IPS-18a (cell line): ENCODE measurements at regions not wholly inside any gene's neighbourhood (a gene's known extent, or its start where the extent isn't known, plus 50 kb on each side); places are given as distances from the start of the nearest gene placed in this dataset.

Experiments used
- H3K27ac ChIP-seq: one replicate; pipeline ENCODE4 v1.5.1; 2013; ENCODE audit warnings: low read length
- H3K27me3 ChIP-seq: one replicate; pipeline ENCODE4 v1.6.1; 2013; ENCODE audit warnings: mild to moderate bottlenecking, low read length; ENCODE audit not compliant: control insufficient read depth, insufficient read depth
- H3K36me3 ChIP-seq: one replicate; pipeline ENCODE4 v1.6.1; 2013; ENCODE audit warnings: low read depth, low read length; ENCODE audit not compliant: control insufficient read depth
- H3K4me1 ChIP-seq: one replicate; pipeline ENCODE4 v1.6.1; 2013; ENCODE audit warnings: low read depth, low read length; ENCODE audit not compliant: control insufficient read depth
- H3K4me3 ChIP-seq: one replicate; pipeline ENCODE4 v1.5.1; 2013; ENCODE audit warnings: low read length
- H3K9ac ChIP-seq: one replicate; pipeline ENCODE4 v1.6.1; 2013; ENCODE audit warnings: mild to moderate bottlenecking, low read length, moderate library complexity
- H3K9me3 ChIP-seq: one replicate; pipeline ENCODE4 v1.6.1; 2013; ENCODE audit warnings: low read depth, low read length; ENCODE audit not compliant: control insufficient read depth

DNA sequence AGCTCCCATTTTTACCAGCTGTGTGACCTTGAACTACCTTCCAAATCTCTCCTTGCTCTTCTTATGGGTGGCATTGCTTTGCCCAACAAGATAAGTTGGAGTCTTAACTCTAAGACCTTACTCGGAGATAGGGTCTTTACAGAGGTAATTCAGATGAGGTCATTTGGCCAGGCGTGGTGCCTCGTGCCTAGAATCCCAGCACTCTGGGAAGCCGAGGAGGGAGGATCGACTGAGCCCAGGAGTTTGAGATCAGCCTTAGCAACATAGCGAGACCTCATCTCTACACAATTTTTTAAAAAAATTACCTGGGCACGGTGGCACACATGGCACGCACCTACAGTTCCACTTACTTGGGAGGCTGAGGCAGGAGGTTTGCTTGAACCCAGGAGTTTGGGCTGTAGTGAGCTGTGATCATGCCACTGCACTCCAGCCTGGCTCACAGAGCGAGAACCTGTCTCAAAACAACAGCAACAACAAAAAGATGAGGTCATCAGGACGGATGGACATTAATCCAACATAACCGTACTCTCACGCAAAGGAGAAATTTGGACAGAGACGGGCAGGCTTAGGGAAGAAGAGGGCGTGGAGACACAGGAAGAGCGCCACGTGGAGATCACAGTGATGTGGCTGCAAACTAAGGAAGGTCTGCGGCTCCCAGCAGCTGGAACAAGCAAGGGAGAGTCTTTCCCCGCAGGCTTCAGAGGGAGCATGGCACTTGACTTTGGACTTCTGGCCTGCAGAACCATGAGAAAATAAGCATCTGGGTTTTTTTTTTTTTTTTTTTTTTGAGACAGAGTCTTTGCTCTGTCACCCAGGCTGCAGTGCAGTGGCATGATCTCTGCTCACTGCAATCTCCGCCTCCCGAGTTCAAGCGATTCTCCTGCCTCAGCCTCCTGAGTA, 122.3 kb upstream of the CARD11 start:
- H3K36me3 ChIP-seq: no peaks in the 10 kb centered on the region
- H3K4me1 ChIP-seq: no peaks in the 10 kb centered on the region
- H3K27me3 ChIP-seq: no peaks in the 10 kb centered on the region
- no peak overlapping the region for H3K4me3 ChIP-seq
- no peak overlapping the region for H3K27ac ChIP-seq
- H3K9me3 ChIP-seq: no peaks in the 10 kb centered on the region
- H3K9ac ChIP-seq: no peak overlapping the region

DNA sequence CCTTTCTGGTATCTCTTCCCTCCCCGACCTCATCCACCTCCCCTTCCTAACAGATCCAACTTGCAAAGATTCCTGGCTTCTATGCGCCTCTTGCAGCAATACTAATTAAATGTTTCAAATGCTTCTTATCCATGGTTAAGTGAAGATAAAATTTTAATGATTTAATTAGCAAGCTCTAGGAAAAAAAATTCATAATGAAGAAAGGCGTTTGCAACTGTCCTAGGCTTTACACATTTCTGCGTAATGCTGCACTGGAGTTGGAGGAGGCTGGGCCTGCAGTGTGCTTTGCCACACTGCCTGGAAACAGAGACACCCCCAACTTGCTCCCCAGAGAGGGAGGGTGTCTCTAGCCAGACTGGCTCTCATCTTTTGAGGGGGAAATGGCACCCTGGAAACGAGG, 123.9 kb upstream of the CARD11 start:
- Histone ChIP-seq H3K4me3 (no peak overlapping the region), H3K36me3 (no peaks in the 10 kb centered on the region), H3K27me3 (no peaks in the 10 kb centered on the region), H3K4me1 (no peaks in the 10 kb centered on the region), H3K27ac (no peak overlapping the region), H3K9ac (no peak overlapping the region), H3K9me3 (no peaks in the 10 kb centered on the region)

DNA sequence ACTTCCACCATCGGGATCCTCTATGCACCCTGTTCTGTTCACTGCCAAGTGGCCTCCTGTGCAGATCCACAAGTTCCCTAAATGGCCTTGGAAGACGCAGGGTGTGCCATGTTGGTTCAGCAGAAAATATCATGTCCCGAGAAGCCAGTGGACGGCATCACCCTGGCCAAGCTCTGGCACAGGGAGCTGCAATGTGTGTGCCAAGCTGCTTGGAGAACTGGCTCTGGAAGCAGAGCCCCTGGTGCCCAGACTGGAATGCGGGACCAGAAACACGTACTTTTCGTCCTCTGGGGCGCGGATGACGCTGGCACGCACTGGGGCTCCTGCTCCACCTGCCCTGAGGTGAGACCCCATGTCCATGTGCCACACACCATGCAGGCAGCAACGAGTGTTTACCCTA, 124.7 kb upstream of the CARD11 start:
- Histone ChIP-seq H3K4me1 (no peaks in the 10 kb centered on the region), H3K9me3 (no peaks in the 10 kb centered on the region), H3K27ac (no peak overlapping the region), H3K4me3 (no peak overlapping the region), H3K36me3 (no peaks in the 10 kb centered on the region), H3K27me3 (no peaks in the 10 kb centered on the region), H3K9ac (no peak overlapping the region)

DNA sequence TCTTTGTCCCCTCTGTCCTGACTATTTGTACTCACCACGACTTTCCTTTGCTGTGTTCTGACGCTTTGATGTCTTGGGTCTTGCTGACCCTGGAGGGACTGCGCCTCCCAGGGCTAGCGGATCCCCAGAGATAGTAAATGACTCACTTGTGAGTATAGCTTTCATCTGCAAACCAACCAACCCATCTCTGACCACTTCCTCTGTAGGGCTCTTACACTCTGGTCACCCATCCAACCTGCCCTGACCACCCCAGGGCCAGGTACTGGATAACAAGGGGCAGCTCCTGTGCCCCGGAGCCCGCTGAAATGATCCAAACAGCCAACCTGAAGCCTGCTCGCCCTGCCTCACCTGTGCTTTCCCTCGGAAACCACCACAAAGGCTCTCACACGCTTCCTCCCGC, 125.2 kb upstream of the CARD11 start:
- no peaks in the 10 kb centered on the region for H3K27me3 ChIP-seq
- H3K9ac ChIP-seq: no peak overlapping the region
- H3K9me3 ChIP-seq: no peaks in the 10 kb centered on the region
- H3K27ac ChIP-seq: no peak overlapping the region
- H3K4me1 ChIP-seq: no peaks in the 10 kb centered on the region
- no peaks in the 10 kb centered on the region for H3K36me3 ChIP-seq
- no peak overlapping the region for H3K4me3 ChIP-seq

DNA sequence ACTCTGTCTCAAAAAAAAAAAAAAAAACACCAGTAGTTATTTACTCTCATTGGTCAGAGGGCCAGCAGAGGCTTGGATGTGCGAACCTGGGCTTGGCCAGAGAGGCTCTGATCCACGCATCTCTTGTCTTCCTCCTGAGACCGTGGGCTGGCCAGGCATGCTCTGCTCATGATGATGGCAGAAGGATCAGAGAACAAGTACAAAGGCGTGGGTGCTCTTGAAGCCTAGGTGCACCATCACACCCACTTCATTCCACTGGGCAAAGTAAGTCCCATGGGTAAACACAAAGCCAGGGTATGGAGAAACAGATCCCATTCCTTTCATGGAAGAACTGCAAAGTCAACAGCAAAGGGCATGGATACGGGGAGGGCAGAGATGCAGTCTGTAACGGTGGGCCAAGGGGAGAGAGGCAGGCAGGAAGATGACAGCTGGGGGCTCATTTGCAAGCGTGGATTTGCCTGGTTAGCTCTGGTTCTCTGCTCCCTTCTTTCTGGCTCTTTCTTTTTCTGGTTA, 128.2 kb upstream of the SDK1 start:
- Histone ChIP-seq H3K36me3 (no peaks in the 10 kb centered on the region), H3K4me3 (no peak overlapping the region), H3K9me3 (no peaks in the 10 kb centered on the region), H3K4me1 (peaks cover 7% of the 10 kb centered on the region), H3K9ac (no peak overlapping the region), H3K27ac (no peak overlapping the region), H3K27me3 (no peaks in the 10 kb centered on the region)

DNA sequence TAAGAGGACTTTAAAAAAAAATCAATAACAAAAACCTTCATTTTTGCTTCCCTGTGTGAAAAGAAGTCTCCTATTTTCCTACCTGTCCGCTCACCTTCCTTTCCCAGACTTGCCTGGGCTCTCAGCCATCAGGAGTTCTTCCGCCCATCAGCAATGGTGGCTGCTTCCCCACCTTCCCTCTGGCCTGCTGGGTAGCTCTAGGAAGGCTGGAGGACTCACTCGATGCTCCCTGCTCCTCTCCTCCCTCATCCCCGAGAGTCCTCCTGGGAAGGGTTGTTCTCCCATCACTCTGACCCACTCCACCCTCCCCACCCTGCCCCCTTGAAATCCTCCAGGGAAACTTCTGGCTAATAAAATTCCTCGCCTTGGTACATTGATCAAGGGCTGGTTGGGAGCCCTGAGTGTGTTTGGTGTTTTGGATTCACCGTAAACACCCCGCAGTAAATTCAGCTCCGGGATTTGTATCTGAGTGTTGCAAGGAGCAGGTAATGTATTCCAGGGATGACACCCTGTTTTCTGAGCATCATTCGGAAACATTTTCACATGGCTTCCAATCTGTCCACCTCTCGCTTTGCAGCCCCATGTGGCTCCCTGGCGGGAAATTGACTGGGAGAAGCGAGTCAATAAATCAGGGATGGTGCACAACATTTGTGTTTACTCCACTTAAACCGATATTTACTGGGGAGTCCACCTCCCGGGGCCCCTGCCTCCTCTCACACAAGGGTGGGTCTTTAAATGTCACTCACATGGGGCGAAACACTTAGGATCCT, 126.4 kb upstream of the SDK1 start:
- no peaks in the 10 kb centered on the region for H3K9me3 ChIP-seq
- no peak overlapping the region for H3K4me3 ChIP-seq
- peaks cover 7% of the 10 kb centered on the region for H3K4me1 ChIP-seq
- H3K36me3 ChIP-seq: no peaks in the 10 kb centered on the region
- no peak overlapping the region for H3K9ac ChIP-seq
- no peak overlapping the region for H3K27ac ChIP-seq
- no peaks in the 10 kb centered on the region for H3K27me3 ChIP-seq

DNA sequence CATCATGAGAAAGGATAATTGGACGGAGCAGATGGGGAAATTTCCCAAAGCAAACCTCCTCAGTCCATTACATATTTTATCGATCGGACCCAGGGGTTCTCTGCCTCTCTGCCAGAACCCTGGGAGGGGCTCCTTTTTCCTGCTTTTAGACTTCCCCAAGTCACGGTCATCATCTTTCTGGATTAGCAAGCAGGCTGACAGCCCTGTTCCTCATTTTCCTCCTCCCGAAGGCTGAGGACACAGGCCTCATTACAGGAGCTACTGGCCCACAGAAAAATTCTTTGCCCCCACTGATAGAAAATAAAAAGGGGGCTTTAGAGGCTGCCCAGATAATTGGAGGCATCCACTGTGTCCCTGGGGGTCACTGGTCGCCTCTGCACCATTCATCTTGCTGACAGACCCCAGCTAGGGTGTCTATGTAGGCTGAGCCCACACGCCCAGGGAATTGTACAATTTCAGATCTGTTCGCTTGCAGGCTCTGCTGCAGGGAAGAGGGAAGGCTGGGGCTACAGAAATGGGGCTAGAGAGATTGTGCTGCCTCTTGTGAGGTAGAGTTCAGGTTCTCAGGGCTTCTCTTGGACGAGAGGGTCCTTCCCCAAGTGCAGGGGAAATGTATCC, 125.7 kb upstream of the SDK1 start:
- Histone ChIP-seq H3K4me3 (no peak overlapping the region), H3K36me3 (no peaks in the 10 kb centered on the region), H3K4me1 (peaks cover 7% of the 10 kb centered on the region), H3K9me3 (no peaks in the 10 kb centered on the region), H3K27ac (no peak overlapping the region), H3K27me3 (no peaks in the 10 kb centered on the region), H3K9ac (no peak overlapping the region)

DNA sequence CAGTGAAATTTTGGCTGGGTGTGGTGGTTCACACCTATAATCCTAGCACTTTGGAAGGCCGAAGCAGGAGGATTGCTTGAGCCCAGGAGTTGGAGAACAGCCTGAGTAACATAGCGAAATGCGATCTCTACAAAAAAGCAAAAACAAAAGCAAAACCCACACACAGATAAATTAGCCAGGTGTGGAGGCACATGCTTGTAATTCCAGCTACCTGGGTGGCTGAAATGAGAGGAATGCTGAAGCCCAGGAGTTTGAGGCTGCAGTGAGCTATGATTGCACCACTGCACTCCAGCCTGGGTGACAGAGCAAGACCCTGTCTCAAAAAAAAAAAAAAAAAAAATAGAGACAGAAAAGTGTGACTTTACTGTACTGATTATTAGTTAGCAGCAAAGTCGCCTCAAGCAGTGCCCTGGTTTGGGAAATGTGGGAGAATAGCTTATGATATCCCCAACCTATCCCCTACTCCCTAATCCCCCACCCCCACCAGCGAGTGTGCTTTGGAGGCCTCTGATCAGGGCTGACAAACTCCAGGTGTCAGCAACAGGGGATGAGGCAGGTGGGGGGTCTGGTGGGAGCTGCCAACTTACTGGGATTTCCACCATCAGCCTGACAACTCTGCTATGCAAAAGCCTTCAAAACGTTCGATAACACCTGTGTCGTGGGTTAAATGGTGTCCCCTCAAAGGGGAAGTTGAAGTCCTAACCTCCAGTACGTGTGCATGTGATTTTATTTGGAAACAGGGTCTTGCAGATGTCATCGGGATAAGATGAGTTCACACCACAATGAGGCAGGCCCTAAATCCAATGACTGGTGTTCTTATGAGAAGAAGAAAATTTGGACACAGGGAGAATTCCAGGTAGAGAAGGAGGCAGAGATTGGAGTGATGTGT, 124.7 kb upstream of the SDK1 start:
- Histone ChIP-seq H3K4me1 (peaks cover 7% of the 10 kb centered on the region), H3K27ac (no peak overlapping the region), H3K9ac (no peak overlapping the region), H3K9me3 (no peaks in the 10 kb centered on the region), H3K36me3 (no peaks in the 10 kb centered on the region), H3K27me3 (no peaks in the 10 kb centered on the region), H3K4me3 (no peak overlapping the region)

DNA sequence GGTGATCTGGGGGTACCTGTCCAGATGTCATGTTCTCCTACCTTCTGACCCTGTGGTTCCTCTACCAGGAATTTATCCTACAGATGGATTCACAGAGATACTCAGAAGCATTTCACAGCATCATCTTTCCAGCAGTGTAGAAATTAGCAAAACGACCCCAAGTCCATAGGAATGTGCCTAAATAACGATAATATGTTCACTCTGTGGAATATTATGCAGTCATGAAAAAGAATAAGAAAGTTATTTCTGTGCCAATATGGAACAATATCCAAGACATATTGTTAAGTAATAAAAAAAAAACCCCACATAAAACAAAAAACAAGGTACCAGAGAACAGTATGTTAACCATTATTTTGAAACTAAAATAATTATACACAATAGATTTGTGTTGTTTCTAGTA, 123.8 kb upstream of the SDK1 start:
- Histone ChIP-seq H3K27ac (no peak overlapping the region), H3K9me3 (no peaks in the 10 kb centered on the region), H3K4me3 (no peak overlapping the region), H3K9ac (no peak overlapping the region), H3K27me3 (no peaks in the 10 kb centered on the region), H3K4me1 (peaks cover 7% of the 10 kb centered on the region), H3K36me3 (no peaks in the 10 kb centered on the region)

DNA sequence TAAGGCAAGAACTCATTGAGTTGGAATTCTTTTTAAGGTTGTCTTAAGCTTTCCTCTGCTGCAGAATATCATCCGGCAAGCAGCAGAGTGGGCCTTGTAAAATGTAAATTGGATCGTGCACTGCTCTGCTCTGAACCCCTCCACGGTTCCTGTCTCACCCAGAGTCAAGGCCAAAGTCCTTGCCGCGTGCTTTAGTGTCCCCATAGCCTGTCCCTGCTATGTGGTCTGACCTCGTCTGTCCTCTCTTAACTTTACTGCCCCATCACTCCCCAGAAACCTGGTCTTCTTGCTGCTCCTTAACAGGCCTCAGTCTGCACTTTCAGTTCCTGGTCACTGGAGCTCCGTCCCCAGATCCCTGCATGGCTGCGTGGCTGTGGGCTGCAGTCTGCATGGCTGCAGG, 121.6 kb upstream of the SDK1 start:
- Histone ChIP-seq H3K4me1 (peaks cover 7% of the 10 kb centered on the region), H3K27me3 (no peaks in the 10 kb centered on the region), H3K9me3 (no peaks in the 10 kb centered on the region), H3K9ac (no peak overlapping the region), H3K4me3 (no peak overlapping the region), H3K36me3 (no peaks in the 10 kb centered on the region), H3K27ac (no peak overlapping the region)

DNA sequence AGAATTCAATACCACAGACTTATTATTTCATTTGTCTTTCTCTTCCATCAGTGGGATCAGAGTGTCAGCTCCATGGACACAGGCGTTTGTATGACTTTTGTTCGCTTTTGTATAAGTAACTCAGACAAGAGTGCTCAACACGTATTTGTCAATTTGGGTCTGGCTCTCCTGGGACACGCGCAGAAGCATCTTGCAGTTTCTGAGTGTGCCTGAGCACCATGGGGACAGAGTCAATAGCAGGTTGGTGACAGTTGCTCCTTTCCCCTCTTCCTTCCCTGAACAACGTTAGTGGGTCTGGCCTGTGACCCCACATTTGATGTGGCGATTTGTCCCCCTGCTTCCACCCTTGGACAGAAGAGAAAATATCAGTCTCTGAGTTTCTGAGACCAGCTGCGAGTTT, 120.4 kb upstream of the SDK1 start:
- H3K9ac ChIP-seq: no peak overlapping the region
- H3K36me3 ChIP-seq: no peaks in the 10 kb centered on the region
- H3K27me3 ChIP-seq: no peaks in the 10 kb centered on the region
- peaks cover 5% of the 10 kb centered on the region for H3K4me1 ChIP-seq
- H3K4me3 ChIP-seq: no peak overlapping the region
- no peaks in the 10 kb centered on the region for H3K9me3 ChIP-seq
- no peak overlapping the region for H3K27ac ChIP-seq
